Stimulated activated CD8-positive, alpha-beta memory T cell treated with anti-CD3 and anti-CD28 coated beads, Interleukin-7, amount 100 ng/mL, for 1 hour (primary cell): ENCODE measurements at regions not wholly inside any gene's neighbourhood (a gene's known extent, or its start where the extent isn't known, plus 50 kb on each side); places are given as distances from the start of the nearest gene placed in this dataset.

Experiments
- DNase-seq, 2 donors: peaks; one replicate each; pipeline ENCODE4 v3.0.0-alpha.2; 2020; ENCODE audit warnings: low read depth in 2 of 2

DNA sequence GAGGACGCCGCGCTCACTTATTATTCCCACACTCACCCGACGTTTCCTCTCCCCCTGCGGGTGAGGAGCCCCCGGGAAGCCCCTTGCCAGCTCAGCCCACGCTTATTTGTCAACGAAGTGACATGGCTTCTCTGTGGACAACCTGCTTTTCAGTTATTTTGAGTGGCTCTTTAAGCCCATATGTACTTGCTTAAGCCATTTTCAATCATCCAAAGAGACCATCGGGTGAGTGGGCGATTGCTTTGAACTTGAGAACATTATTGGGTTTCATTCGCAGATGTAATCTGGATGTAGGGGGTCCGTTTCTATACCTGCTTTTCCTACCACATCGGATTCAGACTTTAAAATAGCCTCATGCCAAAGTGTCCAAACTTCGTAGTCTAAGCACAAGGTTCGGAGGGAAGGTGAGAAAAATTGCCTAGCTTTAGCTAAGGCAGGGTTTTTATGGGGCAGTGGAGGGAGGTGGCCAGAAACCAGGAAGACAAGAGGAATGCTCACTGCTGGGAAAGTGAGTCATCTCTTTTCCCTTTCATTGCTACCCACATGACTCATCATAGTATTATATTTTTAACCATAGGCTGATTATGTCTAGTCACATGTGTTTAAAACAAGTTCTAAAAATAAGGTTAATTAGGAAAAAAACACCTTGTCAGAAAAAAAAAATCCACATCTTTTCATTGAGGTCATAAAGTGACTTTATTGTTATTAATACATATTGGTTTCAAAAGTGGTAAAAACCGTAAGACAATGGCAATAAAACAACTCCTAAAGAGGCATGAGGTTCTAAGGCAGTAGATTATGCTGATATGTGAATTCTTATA is 773.1 kb upstream of the NR2F2 start:
- DNase-seq, result no peak

DNA sequence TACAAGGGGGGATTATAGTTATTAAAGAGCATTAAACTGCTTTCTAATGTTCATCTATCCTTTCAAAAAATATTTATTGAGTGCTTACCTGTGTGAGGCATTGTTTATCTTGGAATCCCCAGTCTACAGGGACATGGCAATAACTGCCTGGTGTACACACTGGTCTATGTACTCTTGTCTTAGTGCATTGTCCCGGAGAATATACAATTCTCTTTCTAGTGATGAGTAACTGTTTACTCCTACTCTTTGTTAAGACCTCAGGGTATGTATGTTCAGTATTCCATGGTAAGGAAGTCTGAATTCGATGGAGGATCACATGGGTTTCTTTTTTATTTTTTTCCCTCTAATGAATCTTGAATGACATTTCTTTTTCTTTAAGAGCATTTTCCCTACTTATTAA is 772.4 kb upstream of the NR2F2 start:
- DNase-seq, result no peak

- DNase-seq, result no peak
Measured at GRCh38 chr15:95558916-95559315, 771.6 kb upstream of the NR2F2 start.

DNA sequence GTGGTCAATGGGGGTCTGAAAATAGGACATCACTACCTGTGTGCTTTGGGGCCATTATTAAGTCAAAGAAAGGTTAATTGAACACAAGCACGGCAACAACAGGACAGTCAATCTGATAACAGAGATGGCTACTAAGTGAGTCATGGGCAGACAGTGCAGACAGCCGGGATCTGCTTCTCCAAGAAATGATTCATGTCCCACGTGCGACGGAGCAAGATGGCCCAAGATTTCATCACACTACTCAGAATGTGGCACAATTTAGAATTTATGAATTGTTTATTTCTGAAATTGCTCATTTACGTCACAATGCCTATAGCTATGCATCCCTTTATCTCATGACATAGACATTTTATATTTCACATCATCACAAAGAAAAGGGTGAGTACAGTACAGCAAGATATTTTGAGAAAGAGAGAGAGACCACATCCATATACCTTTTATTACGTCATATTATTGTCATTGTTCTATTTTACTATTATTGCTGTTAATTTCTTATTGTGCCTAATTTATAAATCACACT is 770.6 kb upstream of the NR2F2 start:
- DNase-seq, result no peak

DNA sequence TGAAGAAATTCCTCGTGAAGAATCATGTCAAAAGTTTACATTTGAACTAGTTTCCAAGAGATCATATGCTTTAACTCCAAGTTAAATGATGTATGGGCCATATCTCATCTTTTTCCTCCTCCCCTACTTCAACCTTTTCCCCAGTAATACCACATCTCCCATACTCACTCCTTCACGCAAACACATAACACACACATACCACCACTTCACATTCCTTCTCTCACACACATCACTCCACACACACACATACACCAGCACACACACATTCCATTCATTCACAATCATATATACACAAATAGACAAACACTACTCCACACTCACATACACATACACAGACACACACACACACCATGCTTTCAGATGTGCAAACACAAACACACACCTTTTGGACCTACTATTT is 769.0 kb upstream of the NR2F2 start:
- no peak for DNase-seq

DNA sequence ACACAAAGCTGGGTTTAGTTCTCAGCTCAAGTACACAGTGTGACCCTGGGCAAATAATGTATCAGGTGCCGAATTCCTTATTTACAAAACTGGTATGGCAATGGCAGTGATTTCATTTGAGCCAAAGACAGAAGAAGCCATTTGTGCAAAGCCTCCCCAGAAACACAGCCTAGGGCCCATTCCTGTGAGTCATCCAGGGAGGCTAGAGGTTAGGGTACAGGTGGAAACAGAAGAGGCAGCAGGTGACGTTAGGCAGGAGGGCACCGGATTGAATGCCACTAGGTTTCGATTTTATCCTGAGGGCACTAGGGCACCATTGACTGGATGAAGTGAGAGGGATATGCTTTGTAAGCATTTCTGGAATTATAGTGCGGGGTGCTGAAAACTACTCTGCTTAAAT is 766.9 kb upstream of the NR2F2 start:
- no peak for DNase-seq

GRCh38 chr15:95565016-95565600 is 765.4 kb upstream of the NR2F2 start:
- no peak for DNase-seq

DNA sequence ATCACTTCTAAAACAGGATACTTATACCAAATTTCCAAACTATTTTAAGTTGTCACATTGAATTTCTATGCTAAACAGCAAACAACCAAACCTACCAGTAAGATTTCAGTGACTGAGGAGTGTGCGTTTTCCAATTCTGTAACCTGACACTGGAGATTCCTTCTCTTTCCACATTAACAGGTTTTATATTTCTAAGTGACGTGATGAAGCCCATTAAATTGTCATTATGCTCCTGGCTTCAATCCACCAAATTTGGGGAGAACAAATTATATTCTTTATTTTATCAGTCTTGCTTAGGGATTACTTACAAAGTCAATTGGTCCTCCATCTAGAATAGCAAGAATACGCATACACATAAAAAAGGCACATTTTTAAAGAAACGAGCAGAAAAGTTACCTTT is 764.8 kb upstream of the NR2F2 start:
- no peak for DNase-seq

GRCh38 chr15:95567686-95568085 is 762.8 kb upstream of the NR2F2 start:
- DNase-seq, result no peak

- no peak for DNase-seq
Measured at GRCh38 chr15:95574053-95574452, 756.4 kb upstream of the NR2F2 start.

DNA sequence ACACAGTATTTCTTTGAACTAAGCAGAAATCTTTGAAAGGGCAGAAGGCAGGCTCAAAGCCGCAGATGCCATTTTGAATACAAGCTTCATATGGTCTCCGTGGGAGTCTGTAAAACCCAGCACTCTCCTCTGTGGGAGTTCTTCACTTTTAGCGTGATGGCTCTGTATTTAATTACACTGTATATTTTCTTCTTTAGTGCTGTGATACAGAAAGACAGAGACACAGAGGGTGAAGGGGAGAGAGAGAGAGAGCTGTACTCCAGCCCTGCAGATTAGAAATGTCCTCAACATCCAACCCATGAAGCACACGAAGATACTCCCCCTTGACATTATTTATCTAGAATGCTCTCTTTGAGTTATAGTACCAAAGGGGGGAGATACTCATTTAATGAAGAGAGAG is 752.6 kb upstream of the NR2F2 start:
- no peak for DNase-seq

DNA sequence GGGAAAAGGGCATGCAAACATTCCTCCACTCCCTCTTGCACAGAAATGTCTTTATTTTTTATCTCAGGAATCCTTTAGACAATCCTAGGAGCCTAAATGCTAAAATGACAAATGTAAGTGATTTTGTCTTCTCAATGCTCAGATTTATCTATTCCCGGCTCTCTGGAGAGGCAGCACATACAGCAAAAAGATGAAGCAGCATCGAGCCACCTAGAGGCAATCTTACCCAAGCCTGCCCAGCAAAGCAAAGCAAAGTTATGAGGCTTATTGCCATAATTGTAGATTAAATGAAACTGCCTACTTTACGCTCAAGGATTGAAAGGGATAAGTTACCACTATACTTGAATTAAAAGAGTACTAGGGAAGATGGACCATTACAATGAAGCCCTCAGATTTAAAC is 750.4 kb upstream of the NR2F2 start:
- no peak for DNase-seq

GRCh38 chr15:95581595-95581994 is 748.9 kb upstream of the NR2F2 start:
- no peak for DNase-seq

GRCh38 chr15:95584088-95584487 is 746.4 kb upstream of the NR2F2 start:
- DNase-seq, result no peak

- no peak for DNase-seq
Measured at GRCh38 chr15:95588056-95588455, 742.4 kb upstream of the NR2F2 start.

- no peak for DNase-seq
Measured at GRCh38 chr15:95590533-95591044, 739.9 kb upstream of the NR2F2 start.

DNA sequence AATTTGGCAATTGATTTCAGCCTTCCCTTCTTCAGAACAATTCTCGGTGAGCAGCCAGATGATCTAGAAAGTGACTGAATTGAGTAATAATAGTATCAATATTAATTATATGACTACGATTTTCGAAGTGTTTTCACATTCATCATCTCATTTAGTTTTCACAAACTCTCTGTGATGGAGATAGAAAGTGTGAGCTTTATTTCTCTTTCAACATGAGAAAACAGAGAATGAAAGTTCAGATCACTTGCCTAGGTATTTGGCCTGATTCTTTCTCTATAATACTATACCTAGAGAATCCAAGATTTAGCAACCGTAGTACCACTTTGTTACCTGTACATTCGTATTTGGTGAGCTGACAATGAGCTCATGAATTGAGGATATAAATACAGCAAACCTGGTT is 739.2 kb upstream of the NR2F2 start:
- no peak for DNase-seq

GRCh38 chr15:95591886-95592285 is 738.6 kb upstream of the NR2F2 start:
- DNase-seq, result no peak

- DNase-seq, result no peak
Measured at GRCh38 chr15:95594496-95594895, 736.0 kb upstream of the NR2F2 start.

DNA sequence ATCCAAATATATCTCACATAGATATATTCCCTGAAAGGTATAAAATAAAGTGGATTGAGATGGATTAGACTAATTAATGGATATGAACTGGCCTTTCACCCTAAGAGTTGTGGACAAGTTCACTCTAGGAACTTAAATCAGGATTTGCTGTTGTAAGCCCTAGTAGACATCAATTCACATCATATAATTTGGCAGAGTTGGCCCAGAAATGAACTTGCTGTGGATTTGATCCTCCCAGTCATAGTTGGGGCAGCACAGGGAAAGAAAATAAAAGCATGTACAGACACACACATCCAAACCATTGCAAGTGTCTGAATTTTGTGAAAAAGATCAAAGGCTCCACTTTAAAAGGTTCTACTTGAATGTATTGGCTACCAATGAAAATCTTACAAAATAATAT is 734.7 kb upstream of the NR2F2 start:
- no peak for DNase-seq

DNA sequence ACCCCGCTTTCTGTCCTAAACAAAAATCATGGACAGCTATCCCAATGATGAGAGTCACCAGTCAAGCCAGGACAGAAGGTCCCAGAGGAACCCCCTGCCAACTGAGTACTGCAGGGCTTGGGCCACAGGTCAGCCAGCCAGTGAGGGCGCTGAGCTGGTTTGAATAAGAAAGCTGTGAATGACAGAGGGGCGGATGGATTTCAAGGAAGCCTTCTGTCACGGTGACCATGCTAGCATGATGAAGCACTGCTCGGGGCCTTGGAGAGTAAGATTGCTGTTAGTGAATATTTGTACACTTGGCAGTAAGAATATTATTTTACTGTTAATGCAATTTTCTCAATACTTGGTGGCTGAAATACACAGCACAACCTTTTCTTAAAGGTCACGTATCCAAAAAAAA is 734.0 kb upstream of the NR2F2 start:
- no peak for DNase-seq

DNA sequence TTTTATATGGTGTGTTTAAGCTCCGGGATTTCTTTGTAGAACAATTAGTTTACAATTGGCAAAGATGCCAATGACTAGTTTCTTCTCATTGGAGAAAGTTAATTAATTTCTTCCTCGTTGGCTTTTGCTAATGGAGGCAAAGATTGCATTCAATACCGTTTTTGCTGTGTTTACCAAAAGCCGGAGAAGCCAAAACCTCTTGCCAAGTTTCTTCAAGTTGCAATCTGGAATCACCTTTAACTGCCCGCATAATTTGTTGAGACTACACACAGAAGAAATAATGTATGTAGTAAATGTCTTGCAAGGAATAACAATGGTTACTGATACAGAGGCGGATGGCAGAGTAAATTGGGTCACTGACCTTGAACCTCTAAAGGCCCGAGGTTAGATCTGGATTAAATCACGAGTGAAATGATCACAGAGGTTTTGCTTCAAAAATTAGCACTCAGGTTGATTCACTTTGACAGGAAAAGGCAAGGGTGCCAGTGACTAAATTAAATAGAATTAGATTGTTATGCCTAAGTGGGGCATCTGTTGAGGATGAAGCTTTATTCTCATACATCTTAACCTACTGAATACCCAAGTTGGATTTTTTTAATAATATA is 732.1 kb upstream of the NR2F2 start:
- no peak for DNase-seq

- DNase-seq, result no peak
Measured at GRCh38 chr15:95600367-95600766, 730.1 kb upstream of the NR2F2 start.
